NCI-H2196 treated with DMSO at 0.1 percent for 48 hours (cell line): ENCODE measurements at regions not wholly inside any gene's neighbourhood (a gene's known extent, or its start where the extent isn't known, plus 50 kb on each side); places are given as distances from the start of the nearest gene placed in this dataset.

Experiments
- DNase-seq: peaks from one replicate; lab custom pipeline; 2025; ENCODE audit not compliant: unreplicated experiment; lab: John Stamatoyannopoulos, UW

DNA sequence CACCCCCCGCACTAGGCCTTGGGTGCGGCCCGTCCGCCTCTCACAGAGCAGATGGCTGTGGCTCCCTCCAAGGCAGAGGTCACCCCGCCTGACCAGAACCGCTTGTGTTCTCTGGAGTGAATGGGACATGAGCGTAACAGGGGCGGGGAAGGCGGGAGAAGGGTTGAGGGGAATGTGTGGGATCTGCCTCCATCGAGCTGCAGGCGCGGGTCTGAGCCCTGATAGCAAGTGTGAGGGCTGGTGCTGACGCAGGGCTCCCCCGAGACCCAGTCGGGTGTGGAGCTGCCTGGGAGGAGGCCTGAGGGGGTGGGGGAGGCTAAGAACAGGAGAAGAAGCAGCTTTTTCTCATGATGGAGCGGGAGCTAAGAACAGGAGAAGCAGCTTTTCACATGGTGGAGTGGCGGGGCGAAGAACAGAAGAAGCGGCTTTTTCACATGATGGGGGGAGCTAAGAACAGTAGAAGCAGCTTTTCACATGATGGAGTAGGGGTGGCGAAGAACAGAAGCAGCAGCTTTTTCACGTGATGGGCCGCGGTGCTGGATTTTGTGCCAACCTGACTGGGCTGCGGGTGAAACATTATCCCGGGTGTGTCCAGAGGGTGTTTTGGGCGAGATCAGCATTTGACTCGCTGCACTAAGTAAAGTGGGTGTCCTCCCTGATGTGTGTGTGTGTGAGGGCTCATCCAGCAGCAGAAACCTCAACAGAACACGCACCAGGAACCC is 169.3 kb downstream of the TTLL2 start:
- DNase-seq: no peak

DNA sequence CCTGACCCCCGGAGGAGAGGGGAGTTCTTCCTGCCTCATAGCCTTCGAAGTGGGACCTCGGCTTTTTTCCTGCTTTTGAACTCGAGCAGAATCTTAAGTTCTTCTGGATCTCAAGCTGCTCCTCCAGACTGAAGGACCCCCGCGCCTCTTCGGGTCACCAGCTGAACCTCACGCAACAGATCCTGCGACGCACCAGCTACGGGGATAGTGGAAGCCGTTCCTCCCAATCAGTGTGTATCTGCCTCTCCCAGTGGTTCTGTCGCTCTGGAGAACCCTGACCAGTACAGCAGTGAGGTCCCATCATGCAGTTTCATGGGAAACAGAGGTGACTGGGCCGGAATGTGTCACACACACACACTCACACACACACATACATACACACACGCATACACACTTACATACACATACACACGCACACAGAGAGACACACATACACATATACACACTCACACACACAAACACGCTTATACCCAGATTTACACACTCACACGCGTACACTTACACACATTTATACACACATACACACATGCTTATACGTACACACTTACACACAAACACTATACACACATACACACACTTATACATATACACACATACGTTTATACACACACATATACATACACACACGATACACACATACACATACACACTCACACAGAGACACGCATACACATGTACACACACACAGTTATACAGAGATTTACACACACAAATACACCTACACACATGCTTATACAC is 170.0 kb downstream of the TTLL2 start:
- no peak for DNase-seq

DNA sequence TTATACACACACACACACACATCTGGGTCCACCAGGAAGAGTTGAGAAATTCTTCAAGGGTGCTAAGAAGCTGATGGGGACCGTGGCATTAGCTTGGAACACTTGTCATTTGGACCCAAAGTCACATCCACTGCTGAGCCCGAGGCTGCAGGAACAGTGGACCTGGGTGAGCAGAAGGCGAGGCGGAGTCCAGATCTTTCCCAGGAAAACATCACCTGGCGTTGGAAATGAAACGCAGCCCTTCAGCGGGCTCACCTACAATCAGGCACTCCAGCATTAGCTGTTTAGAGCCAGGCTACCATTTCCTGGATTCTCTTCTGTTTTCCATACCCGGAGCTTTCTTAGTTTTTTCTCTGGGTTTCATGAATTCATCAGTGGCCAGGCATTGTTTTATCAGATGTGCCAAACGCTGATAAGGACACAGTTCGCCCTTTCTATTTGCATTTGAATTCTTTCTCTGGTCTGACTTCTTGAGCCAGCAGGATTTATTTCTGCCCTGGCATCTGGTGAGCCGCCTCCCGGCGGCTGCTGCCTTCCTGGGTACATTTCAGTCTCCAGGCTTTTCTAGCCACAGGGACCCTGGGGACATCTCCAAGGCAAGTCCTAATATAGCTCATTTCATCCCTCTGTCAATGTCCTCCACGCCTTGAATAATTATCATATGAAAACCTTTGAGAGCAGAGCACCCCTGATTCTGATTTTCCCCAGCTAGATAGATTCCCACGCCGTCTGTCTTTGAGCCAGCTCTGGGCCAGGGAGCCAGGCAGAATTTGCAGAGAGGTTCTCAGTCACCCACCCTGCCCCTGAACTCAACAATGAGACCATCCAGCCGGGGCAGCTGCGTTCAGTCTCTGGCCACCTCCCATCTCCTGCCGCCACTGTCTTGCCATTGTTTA is 170.9 kb downstream of the TTLL2 start:
- no peak for DNase-seq

DNA sequence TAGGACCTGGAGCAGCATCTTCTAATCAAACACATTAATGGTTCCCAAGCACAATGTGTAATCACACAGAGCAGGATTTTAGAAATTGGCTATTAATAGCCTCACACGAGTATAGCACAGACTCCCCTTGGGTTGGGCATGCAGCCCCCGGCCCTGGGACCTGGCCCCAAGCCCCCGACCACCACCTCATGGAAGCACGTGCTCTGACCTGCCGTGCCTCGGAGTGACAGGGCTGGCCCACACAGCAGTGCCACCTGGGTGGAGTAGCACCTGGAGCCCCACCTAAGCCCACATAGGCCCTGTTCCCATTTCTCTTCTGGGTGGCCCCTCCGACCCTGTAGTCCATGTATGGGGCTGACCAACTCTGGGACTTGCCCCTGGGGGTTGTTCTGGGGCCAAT is 171.8 kb downstream of the TTLL2 start:
- no peak for DNase-seq

DNA sequence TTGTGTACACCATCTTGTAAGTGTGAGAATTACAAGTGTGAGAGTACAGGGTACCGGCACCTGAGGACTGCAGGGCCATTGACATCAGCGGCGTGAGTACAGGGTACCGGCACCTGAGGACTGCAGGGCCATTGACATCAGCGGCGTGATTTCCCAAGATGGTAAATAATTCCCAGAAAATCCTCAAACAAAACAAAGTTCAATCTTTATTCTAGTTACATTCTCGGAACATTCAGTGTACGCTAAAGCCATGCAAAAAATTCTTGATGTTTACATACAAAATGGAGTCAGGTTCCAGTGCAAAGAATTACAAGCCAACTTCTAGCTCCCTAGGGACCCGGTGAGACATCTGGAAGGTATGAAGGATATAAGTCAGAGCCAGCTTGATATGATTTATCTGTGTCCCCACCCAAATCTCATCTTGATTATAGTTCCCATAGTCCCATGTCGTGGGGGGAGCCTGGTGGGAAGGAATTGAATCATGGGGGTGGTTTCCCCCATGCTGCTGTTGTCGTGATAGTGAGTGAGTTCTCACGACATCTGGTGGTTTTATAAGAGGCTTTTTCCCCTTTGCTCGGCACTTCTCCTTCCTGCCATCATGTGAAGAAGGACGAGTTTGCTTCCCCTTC is 172.7 kb downstream of the TTLL2 start:
- DNase-seq: no peak

DNA sequence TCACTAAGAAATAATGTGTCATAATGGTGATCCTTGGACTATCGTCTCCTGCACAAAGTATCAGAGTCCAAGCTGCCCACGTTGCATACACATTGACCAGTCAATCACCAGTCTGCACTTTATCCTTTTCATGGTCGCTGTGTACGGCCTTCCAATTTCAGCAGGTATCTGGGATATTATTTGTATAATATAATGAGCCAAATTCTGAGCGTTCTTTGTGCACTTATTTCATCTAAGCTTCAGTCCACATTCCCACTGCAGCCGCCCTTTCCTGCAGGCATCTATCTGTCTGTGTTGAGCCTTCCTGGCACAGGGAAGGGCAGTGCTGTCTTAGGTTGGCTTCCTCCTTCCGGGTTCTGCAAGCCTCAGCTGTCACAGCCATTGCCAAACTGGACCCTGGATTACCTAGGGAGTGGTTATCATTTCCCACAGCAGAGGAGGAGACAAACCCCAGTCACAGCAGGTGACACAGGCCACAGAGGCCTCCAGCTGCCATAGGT is 174.3 kb downstream of the TTLL2 start:
- no peak for DNase-seq

DNA sequence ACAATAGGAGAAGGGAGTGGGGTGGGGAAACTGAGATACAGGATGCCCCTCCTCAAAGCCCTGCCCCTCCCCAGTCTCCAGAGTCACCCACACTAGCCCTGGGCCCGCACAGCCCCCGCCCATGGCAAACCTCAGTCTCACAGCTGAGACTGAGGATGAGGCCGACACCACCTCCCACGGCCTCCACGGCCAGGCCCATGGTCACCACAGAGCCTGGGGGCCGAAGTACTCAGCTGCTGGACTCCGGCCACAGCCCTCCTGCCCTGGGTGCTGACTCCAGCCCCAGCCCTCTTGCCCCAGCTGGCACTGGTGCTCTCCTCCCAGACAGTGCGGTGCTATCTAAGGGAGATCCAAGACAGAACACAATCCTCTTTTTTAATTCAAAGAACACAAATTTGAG is 176.1 kb downstream of the TTLL2 start:
- no peak for DNase-seq

DNA sequence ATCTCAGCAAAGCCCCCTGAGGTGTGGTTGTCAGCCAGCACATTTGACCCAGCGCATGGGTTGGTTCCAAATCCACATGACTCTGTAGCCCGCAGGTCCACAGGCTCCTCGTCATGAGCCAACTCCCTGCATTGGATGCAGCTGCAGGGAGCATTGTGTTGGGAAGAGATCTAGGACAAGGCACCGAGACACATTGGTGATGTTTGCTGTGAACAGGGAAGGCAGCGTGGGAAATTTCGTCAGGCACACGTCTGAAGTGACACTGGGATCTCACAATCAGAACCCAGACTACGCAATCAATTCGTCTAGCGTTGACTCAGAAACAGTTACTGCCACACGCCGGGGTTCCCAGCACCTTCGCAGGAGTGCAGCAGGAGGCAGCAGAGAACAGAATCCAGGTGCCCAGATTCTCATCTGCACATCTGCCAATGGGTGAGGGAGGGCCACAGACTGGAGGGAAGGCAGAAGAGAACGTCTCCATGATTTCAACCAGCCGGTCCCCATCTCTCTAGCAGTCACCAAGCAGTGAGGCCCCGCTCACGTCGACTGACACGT is 177.0 kb downstream of the TTLL2 start:
- DNase-seq: no peak

DNA sequence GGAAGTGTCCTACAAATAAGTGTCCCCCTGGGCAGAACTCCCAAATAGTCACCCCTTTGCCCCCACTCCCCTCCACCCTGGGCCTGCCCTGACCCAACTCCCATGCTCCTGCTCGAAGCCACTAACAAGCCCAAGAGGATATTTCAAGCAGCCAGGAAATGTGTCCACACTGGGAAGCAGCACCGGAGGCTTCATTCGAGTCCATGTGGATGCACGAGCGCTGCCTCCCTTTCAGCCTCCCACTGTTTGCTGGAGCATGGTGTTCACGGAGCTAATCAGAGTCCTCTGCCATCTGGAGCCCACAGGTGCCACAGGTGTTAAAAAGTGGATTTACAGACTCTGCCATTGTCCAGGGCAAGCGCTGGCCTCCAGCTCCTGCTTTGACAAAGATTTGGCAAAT is 177.6 kb downstream of the TTLL2 start:
- no peak for DNase-seq

DNA sequence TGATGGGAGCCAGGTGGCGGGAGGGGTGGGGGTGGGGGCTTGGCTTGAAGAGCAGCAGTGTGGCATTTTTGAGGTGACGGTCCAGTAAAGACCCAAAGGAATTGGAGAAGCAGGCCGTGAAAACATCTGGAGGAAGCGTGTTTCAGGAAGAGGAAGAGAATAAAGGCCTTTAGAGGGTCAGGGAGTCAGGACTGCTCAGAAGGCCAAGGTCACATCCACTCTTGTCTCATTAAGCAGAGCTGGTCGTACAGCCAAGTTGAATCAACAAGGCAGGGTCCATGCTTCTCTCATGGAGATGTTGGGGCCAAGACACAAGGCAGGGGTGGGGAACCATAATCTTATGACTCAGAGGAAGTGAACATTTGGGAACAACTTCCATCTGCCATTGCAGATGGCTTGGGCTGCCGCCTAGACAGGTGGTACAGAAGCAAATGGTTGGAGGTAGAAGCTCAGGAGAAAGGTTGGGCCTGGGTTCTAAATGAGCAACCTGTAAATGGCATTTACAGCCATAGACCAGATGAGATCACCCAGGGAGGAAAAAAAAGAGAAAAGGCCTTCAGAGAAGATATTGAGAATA is 179.6 kb downstream of the TTLL2 start:
- DNase-seq: no peak

DNA sequence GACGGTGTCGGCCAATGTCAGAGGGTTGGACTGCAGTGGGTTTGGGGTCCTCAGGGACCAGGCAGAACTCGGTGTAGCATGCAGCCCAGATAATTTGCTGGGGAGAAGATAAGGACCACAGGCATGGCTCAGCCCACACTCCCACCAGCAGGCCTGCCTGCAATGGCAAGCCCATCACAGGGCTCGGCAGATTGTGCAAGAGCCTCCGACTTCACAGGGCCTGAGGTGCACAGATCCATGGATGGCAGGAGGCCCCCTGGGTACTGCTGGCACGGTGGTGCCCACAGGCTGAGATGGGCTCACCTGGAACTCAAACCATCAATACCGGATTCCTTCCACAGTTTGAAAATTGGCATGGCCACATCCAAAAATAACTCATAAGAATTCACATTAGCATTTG is 180.3 kb downstream of the TTLL2 start:
- no peak for DNase-seq

DNA sequence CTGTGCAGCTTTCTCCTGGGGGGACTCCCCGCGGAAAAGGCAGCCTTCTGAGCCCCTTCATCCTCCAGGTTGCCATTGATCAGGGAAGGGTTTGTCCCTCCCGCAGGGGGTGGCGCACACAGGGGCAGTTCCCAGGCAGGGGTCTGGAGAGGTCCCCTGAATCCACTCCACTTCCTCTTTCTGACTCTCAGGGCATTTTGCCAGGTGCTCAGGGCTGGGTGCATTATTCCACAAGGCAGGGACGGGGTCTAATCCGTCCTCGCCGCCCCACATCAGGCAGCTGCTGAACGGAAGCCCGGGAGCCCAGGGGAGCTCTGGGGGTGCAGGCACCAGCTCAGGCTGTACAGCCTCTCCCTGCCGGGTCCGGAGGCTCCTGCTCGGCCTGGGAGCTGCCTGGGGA is 180.9 kb downstream of the TTLL2 start:
- no peak for DNase-seq

DNA sequence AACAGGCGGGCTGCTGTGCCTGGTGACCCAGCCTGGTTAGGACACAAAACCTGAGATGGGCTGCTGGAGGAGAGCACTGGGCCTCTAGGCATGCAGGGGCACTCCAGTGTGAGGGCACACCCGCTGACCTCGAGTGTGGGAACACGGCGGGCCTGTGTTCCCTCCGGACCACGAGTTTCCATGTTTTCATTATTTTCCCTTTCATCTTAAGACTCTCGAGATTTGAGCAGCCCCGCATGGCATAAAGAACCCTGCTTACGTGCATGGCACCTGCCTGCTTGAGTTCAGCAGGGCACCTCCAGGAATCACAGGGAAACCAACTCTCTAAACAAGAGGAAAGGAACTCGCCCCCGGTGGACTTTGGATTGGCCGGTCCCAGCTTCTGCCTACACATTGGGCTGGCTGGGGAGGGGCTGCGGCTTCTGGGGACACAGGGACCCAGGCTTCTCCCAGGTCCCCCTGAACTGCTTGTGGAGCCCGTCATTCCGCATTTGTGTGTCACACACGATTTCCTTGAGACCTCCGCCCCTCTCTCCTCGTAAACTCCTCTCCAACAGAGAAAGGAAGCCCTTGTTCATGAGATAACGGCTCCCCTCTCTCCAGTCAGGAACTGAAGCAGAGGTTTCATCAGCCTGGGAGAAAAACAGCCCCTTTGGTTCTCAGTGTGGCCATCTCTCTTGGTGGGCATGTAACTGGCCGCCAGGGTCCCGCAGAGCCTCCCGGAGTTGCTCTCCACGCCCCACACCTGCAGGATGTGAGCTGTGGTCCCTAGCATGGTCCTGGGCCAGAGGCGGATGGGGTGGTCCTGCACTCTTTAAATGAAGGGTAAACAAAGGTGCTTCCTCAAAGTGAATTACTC is 181.8 kb downstream of the TTLL2 start:
- no peak for DNase-seq

DNA sequence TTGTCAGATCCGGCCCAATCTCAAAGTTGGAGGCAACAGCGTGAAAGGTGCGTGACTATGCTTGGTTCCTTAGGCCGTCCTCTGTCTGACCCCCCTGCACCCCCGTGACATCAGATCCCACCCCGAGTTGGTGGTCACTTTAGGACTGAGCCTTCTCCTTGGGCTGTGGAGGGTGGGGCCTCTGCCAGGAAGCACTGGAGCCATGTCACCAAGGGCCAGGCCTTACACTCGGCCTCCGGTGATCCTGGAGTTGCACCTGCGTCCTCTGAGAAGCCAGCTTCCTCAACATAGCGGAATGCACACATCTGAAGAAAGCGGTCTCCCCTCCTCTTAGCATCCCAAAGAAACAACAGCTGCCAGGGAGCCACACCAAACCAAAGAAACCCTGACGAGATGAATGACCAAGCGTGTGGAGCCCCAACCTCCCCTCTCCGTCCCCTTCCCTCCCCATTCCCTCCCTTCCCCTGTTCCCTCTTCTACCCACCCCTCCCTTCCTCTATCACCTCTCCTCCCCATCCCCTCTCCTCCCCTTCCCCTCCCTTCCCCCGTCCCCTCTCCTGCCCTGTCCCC is 182.6 kb downstream of the TTLL2 start:
- DNase-seq: no peak

DNA sequence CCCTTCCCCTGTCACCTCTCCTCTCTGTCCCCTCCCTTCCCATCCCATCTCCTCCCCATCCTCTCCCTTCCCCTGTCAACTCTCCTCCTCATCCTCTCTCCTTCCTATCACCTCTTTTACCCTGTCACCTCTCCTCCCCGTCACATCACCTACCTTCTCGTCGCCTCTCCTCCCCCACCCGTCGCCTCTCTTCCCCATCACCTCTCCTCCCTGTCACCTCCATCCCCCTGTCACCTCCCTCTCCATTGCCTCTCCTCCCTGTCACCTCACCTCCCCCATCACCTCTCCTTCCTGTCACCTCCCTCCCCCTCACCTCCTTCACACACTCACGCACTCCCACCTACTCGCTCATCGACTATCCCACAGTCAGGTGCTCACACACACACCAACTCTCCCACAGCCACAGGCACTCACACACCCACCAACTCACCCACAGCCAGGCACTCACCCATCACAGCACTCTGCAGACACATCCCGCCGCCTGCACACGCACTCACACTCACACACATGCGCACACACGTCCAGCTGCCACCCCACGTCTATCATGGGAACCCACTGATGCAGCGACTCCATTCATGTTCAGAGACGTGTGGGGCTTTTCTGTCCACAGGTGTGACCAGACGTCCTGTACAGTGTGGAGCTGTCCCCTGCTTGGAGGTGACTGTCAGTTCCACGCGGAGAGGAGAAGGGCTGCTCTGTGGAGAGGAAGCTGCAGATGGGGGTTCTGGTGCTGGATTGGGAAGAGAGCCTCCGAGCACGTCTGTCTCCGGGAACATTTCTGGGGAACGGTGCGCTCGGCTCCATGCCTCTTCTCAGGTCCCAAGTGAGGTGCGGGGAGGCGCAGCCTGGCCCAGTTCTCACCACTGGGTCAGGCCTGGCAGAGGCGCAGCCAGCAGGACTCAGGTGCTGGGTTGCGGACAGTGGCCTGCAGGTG is 184.3 kb downstream of the TTLL2 start:
- no peak for DNase-seq

DNA sequence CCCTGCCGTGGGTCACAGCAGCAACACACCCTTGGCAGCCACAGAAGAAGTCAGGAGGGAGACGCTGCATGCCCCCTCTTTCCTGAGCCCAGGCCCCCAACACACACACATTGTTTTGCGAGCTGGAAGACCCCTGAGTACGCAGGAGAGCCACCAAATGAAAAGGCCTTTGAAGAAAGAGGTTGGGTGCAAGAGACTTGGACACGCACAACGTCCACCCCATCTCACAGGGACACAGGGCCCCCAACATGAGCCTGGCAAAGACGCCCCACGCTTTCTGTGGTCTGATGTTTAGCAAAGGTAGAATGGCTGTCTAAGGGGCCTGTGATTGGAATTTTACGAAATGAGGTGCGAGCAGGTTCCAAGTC is 185.0 kb downstream of the TTLL2 start:
- no peak for DNase-seq

DNA sequence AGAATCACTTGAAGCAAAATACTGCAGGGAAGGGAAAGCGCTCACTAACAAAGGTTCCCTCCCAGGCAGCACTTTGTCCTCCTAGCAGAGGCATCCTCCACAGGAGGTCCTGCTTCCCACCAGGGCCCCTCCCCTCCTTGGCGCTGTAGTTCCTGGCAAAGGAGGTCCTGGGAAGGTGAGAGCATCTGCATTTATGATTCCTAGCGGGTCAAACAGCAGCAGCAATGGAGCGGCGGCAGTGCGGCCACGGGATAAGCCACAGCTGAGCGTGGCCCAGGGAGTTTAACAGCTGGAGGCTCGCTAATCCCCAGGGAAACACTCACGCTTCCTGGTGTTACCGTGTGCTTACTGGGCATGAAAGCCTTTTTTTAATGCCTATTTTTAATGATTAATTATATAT is 185.8 kb downstream of the TTLL2 start:
- no peak for DNase-seq

DNA sequence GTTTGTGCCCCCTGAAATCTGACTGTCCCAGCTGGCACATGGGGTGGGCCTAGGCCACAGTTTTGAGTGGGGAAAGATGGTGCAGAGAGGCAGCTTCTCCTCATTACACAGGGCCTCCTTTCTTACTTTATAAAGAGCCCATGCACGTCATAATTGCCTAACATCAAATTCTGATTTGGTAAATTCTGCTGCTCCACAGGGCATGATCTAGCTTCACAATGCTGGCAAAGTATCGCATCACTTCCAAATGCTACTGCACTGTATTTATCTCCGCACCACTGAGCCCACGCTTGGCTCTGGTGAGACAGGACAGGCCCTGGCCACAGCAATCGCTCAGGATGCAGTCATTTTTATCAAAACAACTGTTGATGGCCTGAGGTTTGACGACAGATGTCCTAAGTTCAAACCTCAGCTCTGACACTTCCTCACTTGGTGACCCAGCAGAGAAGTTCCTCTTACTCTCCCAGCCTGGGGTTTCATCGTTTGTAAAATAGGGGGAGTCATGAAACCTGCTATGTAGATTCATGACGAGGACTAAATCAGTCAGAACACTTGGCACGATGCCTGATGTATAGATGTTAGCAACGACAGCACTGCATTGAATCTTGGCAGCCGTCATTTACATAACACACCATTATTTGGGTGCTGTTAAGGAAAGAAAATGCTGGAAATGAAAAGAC is 187.9 kb downstream of the TTLL2 start:
- no peak for DNase-seq
